Sciatic nerve (tissue), 2 donors: ENCODE measurements at regions not wholly inside any gene's neighbourhood (a gene's known extent, or its start where the extent isn't known, plus 50 kb on each side); places are given as distances from the start of the nearest gene placed in this dataset.
A peak's percentile ranks its signal among the peaks of the same experiment; 100 is the strongest.
"Not testable (repeated sequence)": the region's sequence is repeated elsewhere in the genome, so short reads cannot be mapped to it uniquely, and the experiment has no call there.

Source experiments
- ATAC-seq: fragments of 200-7000 bp; cut with Tn5 transposase; one replicate; pipeline ENCODE4 v1.9.1; 2020; ENCODE audit warnings: mild to moderate bottlenecking, moderate library complexity
- DNase-seq: peaks from one replicate; pipeline ENCODE4 v3.0.0-alpha.2; 2020; ENCODE audit warnings: low spot score
- intact Hi-C: fragments of 100-400 bp; cut with DNase I; formaldehyde crosslinking; loops from one replicate; pipeline ENCODE4 v1.14.2; 2022
- donor health status: DM: no; HTN: no; CAD: no.
- donor health status: DM: no; HTN: no; CAD: no.

DNA sequence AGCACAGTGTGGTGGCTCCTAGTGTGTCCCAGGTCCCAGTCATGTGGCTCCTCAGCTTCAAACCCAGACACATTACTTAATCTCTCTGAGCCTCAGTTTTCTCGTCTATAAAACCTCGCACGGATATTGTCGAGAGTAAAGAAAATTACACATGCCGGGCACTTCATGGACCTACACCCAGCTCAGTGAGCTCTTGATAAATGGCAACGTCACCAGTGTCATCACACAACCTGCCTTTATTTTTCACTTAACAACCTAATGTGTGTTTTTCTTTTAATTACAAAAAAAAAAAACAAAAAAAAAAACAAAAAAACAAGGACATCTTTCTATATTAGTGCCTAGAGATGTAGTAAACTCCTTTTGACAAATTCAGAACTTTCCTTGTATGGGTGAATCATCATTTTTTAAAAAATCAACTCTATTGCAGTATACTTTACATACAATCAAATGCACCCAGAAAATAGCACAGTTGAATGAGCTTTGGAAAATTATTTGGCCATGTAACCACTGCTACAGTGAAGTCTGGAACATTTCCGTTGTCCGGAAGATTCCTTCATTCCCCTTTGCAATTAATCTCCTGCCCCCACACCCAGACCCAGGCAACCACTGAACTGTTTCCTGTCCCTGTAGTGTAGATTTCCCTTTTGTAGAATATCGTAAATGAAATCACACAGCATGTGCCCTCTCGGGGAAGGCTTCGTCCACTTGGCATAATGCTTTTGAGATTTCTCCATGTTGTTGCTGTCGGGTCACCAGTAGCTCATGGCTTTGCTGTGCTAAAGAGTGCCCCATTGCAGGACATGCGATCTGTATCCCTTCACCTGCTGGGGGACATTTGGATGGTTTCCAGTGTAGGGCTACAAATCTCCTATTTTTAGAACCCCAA lies 100.4 kb upstream of the LARP1 start:
- intact Hi-C loops: loop anchor here (5.0 kb wide), 1 partner anchor 158 kb away; no protein-coding TSS in a partner anchor
- DNase-seq (no peak), ATAC-seq (peak; percentile 14)

DNA sequence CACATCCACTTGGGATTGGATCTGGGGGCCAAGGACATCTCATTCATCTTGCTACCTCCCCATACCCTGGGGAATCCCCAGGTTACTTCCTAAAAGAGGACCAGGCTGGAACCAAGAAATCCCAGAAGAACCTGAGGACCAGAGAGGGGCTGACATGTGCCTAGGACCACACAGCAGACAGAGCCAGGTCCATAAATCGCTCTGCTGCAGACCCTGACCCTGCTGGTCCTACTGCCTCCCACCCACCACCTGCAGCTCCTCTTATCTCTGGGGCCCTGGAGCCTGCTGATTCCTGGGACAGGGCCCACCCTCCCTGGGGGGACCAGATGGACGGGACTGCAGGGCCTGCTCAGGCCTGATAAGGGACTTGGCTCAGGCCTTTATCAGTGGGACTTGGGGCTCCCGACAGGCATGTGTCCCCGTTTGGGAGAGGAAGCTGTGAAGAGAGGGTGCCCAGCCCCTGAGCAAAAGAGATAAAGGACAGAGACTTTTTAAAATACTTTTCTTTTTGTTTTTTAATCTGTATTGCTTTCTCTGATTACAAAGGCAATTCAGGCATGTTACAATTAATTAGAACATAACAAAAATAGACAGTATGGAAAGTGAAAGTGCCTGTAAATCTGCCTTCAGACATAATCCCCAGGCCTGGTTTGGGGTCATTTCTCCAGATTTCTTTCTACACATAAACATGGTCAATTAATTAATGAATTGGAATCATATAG lies 101.3 kb upstream of the LARP1 start:
- DNase-seq: no peak
- intact Hi-C loops: loop anchor here (5.0 kb wide), 1 partner anchor 158 kb away; no protein-coding TSS in a partner anchor
- ATAC-seq: peak; percentile 31

DNA sequence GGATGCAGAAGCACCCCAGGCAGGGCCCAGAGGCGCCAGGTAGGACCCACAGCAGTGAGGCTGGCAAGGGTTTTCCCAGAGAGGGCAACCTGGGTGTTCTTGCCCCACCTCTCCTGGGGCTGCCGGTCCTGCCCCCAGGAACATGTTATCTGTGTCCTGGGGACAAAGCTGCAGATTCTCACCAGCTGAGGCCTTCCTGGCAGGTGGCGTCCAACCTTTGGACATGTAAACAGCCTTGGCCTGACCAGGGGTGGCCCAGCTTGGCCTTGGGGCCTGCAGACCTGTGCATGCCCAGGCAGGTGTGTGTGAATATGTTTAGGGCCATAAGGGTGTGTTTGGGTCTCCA lies 101.8 kb upstream of the LARP1 start:
- peak; percentile 13 for ATAC-seq
- intact Hi-C loops: loop anchor here (5.0 kb wide), 1 partner anchor 159 kb away; no protein-coding TSS in a partner anchor
- no peak for DNase-seq

DNA sequence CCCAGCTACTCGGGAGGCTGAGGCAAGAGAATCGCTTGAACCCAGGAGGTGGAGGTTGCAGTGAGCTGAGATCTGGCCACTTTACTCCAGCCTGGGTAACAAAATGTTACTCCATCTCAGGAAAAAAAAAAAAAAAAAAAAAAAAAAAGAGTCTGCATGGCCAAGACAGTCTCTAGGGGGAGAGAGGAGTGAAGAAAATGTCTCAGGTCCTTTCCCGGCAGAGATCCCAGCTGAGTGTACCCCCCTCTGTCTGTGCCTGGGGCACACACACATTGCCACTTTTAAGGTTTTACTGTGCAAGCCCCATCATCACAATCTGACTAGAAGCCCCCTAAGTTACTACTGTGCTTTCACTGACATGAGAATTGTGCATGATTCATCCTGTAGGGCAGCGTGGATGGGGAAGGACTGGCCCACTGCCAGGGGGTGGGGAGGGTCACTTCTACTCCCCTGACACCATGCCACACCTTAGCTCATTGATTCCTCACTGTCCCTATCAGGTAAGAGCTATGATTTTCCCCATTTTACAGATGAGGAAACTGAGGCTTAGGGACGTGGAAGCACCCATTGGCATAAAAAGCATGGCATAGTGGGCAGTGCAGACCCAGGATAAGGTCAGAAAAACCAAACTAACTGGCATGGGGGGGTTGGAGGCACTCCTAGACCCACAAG lies 102.3 kb upstream of the LARP1 start:
- no peak for DNase-seq
- ATAC-seq: no peak
- intact Hi-C loops: loop anchor here (5.0 kb wide), 1 partner anchor 159 kb away; no protein-coding TSS in a partner anchor

DNA sequence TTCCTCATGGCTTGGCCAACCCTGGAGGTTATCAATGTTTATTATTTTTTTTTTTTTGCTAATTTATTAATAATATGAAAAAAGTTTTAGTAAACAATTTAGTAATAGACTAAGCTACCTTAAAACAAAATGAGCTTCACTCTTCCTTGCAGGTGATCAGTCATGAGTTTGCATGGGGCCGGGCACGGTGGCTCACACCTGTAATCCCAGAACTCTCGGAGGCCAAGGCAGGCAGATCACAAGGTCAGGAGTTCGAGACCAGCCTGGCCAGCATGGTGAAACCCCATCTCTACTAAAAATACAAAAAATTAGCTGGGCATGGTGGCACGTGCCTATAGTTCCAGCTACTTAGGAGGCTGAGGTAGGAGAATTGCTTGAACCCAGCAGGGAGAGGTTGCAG lies 103.4 kb upstream of the LARP1 start:
- intact Hi-C loops: loop anchor here (5.0 kb wide), 1 partner anchor 161 kb away; no protein-coding TSS in a partner anchor
- not testable (repeated sequence) for ATAC-seq, DNase-seq

DNA sequence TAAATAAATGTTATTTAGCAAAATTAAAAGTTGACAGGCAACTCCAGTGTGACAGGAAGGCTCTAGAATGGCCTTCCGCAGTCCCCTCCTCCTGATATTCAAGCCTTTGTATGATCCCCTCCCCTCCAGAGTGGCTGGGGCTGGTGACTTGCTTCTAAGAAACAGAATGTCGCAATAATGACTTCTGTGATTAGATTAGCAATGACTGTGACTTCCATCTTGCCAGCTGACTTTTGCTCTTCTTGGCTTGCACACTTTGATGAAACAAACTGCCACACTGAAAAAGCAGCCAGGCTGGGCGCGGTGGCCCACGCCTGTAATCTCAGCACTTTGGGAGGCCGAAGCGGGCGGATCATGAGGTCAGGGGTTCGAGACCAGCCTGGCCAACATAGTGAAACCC lies 106.5 kb upstream of the LARP1 start:
- ATAC-seq (no peak), DNase-seq (no peak)
- intact Hi-C loops: no loop called here

DNA sequence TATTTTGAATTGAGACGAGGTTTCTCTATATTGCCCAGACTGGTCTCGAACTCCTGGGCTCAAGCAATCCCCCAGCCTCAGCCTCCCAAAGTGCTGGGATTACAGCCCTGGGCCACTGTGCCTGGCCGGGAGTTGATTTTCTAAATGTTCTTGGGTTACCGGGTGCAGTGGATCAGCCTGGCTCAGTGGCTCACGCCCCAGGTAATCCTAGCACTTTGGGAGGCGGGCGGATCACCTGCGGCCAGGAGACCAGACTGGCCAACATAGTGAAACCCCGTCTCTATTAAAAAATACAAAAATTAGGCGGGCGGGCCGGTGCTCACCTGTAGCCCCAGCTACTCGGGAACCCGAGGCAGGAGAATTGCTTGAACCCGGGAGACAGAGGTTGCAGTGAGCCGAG lies 106.9 kb upstream of the LARP1 start:
- no peak for ATAC-seq
- DNase-seq: no peak
- intact Hi-C loops: no loop called here

DNA sequence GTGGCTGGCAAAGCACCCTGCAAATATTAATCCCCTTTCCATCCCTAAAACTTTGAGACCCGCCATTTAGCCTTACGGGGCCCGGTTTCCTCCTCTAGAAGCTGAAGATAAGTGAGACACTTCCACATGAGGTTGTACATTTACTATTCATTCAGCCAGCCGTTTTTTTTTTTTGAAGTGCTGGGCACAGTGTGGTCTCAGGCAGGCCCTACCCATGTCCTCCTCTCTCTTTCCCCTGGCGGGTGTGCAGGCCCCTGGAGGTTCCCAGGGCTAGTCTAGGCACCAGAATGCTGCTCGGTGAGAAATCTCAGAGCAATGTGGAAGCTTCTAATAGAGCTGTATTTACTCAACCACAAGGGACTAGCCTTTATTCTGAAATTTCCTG lies 107.4 kb upstream of the LARP1 start:
- intact Hi-C loops: no loop called here
- DNase-seq (no peak), ATAC-seq (no peak)

DNA sequence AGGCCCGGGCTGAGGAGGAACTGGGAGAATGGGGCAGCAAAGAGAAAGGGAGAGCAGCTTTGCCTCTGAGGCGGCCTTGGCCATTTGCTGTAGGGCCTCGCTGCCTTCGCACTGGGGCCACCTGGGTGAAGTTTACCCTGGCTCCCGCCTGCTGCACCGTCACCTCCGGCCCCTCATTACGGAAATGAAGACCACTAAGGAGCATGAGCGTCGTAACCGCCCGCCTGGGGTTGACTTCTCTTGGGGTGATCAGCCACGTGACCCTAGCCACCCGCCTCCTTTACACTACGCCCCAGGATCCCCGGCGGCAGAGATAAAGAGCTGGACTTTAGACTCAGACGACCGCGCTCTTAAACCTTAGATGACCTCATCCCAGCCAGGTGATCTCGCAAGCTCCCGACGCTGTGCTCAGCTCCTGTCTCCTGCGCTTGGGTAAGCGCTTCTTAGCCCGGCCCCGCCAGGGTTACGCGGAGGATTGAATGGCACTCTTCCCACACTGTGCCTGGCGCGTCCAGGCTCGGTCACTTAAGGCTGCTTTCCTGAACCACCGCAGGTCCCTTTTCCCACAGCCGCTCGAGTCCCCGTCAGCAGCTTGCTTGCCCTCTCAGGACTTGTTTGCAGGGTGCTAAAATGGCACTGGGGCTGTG lies 107.9 kb upstream of the LARP1 start:
- DNase-seq: peak; percentile 62
- intact Hi-C loops: no loop called here
- peak; percentile 73 for ATAC-seq

DNA sequence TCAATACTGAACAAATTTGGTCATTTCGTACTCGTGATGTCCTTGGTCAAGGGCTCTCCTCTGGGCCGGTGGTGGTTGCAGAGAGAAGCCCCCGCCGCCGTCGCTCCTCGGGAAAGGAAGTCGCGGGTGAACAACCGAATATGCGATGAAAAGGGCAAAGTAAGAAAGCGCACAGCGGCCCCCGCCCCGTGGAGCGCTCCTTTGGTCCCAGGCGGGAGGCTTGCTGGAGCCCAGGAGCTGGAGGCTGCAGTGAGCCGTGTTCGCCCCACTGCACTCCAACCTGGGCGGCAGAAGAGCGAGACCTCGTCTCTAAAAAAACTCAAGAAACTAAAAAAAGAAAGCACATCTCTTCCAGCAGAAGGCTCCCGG lies 108.4 kb upstream of the LARP1 start:
- intact Hi-C loops: no loop called here
- ATAC-seq: peak; percentile 29
- no peak for DNase-seq

DNA sequence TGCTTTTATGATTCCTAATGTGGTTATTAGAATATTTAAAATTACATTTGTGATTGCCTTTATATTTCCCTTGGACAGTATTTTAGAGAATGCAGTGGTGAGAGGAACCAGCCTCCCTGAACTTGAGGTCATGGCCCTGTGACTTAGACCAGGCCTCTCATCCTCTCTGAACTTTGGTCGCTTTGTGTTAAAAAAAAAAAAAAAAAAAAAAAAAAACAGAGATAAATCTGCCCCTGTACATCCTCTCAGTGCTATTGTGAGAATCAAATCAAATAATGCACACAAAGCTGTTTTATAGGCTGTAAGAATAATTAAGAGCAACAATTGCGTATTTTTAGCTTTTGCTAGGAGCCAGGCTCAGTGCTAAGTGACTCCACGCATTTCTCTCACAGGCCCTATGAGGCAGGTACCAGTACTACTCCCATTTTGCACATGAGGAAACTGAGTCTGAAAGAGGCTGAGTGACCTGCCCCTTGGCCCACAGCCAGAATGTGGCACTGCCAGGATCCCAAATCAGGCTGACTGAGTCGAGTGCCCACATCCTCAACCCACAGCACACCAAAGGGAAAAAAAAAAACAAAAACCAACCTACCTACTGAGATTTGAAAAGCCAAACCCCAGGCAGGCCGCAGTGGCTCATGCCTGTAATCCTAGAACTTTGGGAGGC lies 110.3 kb upstream of the LARP1 start:
- DNase-seq (no peak), ATAC-seq (no peak)
- intact Hi-C loops: no loop called here

DNA sequence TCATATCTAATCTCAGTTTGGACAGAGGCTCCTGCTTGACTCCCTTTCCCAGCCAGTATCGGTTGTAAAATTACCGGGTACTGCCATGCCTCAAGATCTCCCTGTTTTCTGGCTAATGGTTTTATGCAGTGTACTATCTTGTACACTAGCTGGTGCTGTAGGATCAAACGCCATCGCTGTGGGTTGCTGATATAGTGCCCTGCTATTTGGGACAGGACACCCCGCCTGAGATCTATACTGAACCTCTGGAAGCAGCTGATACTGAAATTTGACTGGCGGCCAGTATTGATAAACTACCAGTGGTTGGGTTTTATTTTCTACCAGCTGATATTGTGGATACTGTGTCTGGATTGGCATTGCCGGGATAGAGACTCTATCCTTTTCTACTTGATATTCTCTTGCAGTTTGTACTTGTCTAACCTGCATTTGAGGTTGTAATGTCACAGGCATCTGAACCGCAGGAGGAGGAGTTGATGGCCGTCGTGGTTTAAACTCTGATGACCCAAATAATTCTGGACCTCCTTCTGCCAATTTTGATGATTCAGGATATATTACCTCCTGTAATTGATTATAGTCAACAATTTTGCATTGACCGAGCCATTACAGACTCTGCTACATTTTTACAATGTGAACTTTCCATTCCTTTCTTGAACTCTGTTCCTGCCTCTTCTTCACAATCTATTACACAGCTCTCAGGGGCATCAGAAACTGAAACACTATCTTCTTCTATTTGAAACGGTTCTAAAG lies 112.5 kb upstream of the LARP1 start:
- DNase-seq (no peak), ATAC-seq (no peak)
- intact Hi-C loops: no loop called here

DNA sequence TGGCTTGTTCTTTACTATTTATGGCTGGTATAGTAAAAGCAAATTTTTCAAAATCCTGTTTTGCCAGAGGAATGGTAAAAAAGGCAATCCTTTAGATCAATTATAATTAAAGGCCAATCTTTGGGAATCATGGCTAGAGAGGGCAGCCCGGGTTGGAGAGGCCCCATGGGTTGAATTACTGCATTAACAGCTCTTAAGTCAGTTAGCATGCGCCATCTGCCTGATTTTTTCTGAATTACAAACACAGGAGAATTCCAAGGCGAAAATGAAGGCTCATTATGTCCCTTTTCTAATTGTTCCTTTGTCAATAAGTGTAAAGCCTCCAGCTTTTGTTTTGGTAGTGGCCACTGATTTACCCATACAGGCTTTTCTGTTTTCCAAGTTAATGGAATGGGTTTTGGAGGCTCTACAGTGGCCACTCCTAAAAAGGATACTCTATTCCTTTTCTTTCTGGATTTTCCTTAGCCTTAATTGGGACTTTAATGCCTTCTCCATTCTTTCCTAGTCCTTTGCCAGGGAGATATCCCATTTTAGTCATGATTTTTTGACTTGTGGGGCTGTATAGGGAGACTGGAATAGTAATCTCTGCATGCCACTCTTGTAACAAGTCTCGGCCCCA lies 114.9 kb upstream of the LARP1 start:
- intact Hi-C loops, DNase-seq, ATAC-seq: not testable (repeated sequence)

DNA sequence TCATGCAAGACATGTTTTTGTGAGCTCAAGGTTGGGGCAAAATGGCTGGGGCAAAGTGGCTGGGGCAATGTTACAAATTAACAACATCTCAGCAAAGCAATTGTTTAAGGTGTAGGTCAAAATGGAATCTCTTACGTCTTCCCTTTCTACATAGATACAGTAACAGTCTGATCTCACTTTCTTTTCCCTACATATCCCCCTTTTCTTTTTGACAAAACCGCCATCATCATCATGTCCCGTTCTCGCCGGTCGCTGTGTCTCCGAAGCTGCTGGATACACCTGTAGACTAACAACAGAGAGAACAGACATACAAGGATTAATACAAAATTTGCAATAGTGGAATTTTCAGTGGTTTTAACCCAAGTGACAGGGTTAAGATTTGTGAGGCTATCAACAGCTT lies 118.4 kb upstream of the LARP1 start:
- DNase-seq, ATAC-seq, intact Hi-C loops: not testable (repeated sequence)

DNA sequence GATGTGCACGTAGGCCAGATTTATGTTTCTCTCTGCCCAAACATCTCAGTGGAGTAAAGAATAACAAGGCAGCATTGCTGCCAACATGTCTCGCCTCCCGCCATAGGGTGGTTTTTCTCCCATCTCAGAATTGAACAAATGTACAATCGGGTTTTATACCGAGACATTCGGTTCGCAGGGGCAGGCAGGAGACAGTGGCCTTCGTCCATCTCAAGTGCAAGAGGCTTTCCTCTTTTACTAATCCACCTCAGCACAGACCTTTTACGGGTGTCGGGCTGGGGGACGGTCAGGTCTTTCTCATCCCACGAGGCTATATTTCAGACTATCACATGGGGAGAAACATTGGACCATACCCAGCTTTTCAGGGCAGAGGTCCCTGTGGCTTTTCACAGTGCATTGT lies 118.9 kb upstream of the LARP1 start:
- intact Hi-C loops, DNase-seq, ATAC-seq: not testable (repeated sequence)

DNA sequence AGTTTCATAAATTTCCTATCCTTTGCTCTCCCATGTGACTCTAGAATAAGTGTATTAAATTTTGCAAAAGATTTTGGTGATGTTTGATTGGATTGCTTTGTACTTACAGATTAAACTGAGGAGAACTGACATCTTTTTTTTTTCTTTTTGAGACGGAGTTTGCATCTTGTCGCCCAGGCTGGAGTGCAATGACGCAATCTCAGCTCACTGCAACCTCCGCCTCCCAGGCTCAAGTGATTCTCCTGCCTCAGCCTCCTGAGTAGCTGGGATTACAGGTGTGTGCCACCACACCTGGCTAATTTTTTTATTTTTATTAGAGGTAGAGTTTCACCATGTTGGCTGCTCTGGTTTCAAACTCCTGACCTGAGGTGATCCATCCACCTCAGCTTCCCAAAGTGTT lies 121.4 kb upstream of the LARP1 start:
- ATAC-seq, DNase-seq, intact Hi-C loops: not testable (repeated sequence)

DNA sequence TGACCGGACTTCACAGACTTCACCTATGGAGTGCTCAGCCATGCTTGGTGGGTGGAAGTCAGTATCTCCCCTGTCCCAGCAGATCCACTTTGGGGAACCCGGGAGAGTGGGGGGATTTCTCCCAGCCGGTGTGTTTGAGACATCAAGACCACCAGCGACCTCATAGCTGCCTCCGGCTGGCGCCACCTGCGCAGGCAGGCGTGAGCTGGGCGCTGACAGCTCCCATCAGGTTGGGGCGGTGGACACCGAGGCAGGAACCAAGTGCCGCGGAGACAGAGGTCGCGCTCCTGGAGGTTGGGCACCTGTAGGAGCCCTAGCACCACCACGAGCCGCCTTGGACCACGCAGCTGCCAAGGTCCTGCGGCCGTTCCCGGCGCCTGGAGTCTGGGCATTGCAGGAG lies 124.0 kb upstream of the LARP1 start:
- intact Hi-C loops: no loop called here
- DNase-seq (no peak), ATAC-seq (no peak)

DNA sequence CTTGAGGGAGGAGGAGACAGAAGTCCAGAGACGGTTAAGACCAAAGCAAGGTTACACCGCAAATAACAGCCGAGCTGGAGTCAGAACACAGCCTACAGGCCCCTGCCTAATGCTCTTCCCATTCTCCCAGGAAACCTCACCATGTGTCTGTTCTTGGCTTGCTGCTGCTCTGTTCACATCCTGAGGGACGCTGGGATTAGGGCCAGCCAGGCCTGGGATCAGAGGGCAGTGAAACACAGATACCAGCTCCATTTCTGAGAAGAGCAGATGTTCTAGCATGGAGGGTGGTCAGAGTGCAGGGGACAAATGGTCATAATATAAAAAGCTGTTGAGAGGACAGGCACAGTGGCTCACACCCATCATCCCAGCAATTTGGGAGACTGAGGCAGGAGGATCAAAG lies 124.8 kb upstream of the LARP1 start:
- ATAC-seq: peak; percentile 48
- intact Hi-C loops: no loop called here
- no peak for DNase-seq
